IMR-90 (cell line): ENCODE measurements at regions not wholly inside any gene's neighbourhood (a gene's known extent, or its start where the extent isn't known, plus 50 kb on each side); places are given as distances from the start of the nearest gene placed in this dataset.

Experiments used
- BHLHE40 ChIP-seq: fragments of 150-350 bp; IDR thresholded peaks from 2 replicates; pipeline ENCODE4 v1.6.1; 2016; ENCODE audit warnings: mild to moderate bottlenecking, low read depth, low read length
- CEBPB ChIP-seq: IDR thresholded peaks from 2 replicates; pipeline ENCODE4 v1.6.1; 2012; ENCODE audit warnings: low read depth, low read length, improper control_type of control experiment
- CHD1 ChIP-seq: IDR thresholded peaks from 2 replicates; pipeline ENCODE4 v1.6.1; 2012; ENCODE audit warnings: low read depth, low read length, improper control_type of control experiment
- CTCF ChIP-seq: conservative IDR thresholded peaks from 2 replicates; pipeline ENCODE4 v1.5.1; 2012; ENCODE audit warnings: mild to moderate bottlenecking, low read depth, low read length, improper control_type of control experiment
- MAZ ChIP-seq: IDR thresholded peaks from 2 replicates; pipeline ENCODE4 v1.6.1; 2012; ENCODE audit warnings: low read depth, mild to moderate bottlenecking, low read length, improper control_type of control experiment, moderate library complexity, borderline replicate concordance
- MXI1 ChIP-seq: IDR thresholded peaks from 2 replicates; pipeline ENCODE4 v1.6.1; 2012; ENCODE audit warnings: low read depth, mild to moderate bottlenecking, low read length, moderate library complexity, borderline replicate concordance
- POLR2A ChIP-seq: IDR thresholded peaks from 2 replicates; pipeline ENCODE4 v1.6.1; 2012; ENCODE audit warnings: mild to moderate bottlenecking, low read depth, low read length
- RAD21 ChIP-seq: IDR thresholded peaks from 2 replicates; pipeline ENCODE4 v1.6.1; 2012; ENCODE audit warnings: low read length, improper control_type of control experiment
- RCOR1 ChIP-seq: IDR thresholded peaks from 2 replicates; pipeline ENCODE4 v1.6.1; 2012; ENCODE audit warnings: mild to moderate bottlenecking, low read length, improper control_type of control experiment; ENCODE audit not compliant: insufficient replicate concordance
- SMC3 ChIP-seq: fragments of 150-350 bp; IDR thresholded peaks from 2 replicates; pipeline ENCODE4 v1.6.1; 2016; ENCODE audit warnings: low read depth, mild to moderate bottlenecking, antibody characterized with exemption, low read length, moderate library complexity

- TF ChIP-seq SMC3: no peak
- TF ChIP-seq CTCF: no peak
- TF ChIP-seq MAZ: no peak
- no peak for TF ChIP-seq POLR2A
- no peak for TF ChIP-seq RCOR1
- TF ChIP-seq CHD1: no peak
- no peak for TF ChIP-seq BHLHE40
- TF ChIP-seq CEBPB: no peak
- TF ChIP-seq MXI1: no peak
- no peak for TF ChIP-seq RAD21
Measured at GRCh38 chrX:42538405-42538804, 239.6 kb downstream of the PPP1R2C start.
